ENCODE measurements at regions not wholly inside any gene's neighbourhood (a gene's known extent, or its start where the extent isn't known, plus 50 kb on each side); places are given as distances from the start of the nearest gene placed in this dataset.

DNA sequence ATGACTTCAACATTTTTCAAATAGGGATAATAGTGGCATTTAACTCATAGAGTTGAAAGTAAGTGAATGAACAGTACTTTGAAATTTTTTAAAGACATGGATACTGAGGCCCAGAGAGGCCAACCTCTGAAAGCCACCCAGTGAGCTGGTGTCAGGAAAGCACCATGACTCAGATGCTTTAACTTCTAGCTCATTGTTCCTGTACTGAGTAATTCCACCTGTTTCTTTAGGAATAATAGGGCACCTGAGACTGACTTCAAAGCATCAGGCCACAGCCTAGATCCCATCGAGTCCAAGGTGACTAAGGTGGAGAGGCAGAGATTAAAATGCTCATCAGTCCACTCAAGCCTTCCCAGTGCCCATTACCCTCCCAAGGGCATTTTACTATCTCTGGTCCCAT, 491.8 kb upstream of the TENM4 start:
- DNase-seq (no peak), ATAC-seq (no peak)
- intact Hi-C loops (cut with DNase I, micrococcal nuclease): no loop called here

DNA sequence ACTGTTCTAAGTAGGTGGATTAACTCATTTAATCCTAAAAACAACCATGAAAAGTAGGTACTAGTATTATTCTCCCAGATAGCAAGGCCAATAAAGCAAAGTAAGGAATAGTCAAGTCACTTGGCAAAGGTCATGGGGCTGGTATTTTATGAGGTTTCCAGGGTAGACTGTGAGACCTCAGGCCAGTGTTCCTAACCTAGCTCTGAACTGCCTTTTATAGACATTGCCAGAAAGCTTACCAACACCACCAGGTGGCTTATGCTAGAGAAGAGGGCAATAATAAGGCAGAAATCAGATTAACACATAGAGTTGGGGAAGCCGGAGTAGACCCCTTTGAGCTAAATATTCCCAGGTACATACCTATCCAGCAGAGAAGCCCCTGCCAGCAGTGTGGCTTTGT, 490.9 kb upstream of the TENM4 start:
- peak; percentile 59 for ATAC-seq
- DNase-seq: no peak
- intact Hi-C loops (cut with DNase I, micrococcal nuclease): no loop called here

- DNase-seq (no peak), ATAC-seq (no peak)
- intact Hi-C loops (cut with DNase I, micrococcal nuclease): no loop called here
Measured at GRCh38 chr11:79926707-79927106, 485.9 kb upstream of the TENM4 start.

GRCh38 chr11:79925570-79925969, 484.7 kb upstream of the TENM4 start:
- DNase-seq (no peak), ATAC-seq (no peak)
- intact Hi-C loops (cut with DNase I, micrococcal nuclease): no loop called here

DNA sequence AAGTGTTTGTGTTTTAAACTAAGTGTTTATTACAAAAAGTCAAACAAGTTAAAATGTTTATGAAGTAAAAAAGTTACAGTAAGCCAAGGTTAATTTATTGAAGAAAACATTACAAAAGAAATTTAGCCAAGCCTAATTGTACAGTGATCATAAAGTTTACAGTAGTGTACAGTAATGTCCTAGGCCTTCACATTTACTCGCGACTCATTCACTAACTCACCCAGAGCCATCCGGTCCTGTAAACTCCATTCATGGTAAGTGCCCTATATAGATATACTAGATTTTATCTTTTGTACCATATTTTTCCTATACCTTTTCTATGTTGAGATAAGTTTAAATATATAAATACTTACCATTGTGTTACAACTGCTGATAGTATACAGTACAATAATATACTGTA, 481.8 kb upstream of the TENM4 start:
- ATAC-seq (peak; percentile 54), DNase-seq (no peak)
- intact Hi-C loops (cut with DNase I, micrococcal nuclease): no loop called here

DNA sequence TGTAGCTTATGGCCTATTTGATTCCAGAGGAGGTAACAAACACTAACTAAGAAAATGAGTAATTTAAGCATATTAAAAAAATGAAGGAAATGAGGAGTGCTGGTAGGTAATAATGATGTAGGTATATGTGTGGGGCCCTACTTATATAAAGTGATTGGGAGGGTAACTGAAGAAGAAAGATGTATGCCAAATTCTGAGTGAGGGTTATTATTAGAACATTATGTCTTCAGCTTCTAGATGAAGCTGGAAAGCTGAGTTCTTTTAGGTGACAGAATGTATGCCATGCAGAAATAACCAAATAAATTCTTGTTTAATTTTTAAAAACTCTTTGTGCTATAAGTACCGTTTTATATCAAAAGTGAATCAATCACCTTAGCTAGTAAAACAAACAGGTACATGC, 479.6 kb upstream of the TENM4 start:
- no peak for ATAC-seq
- intact Hi-C loops (cut with DNase I, micrococcal nuclease): no loop called here
- DNase-seq: no peak

GRCh38 chr11:79919350-79919749, 478.5 kb upstream of the TENM4 start:
- ATAC-seq: peak; percentile 97

GRCh38 chr11:79918846-79919245, 478.0 kb upstream of the TENM4 start:
- peak; percentile 15 for ATAC-seq
- intact Hi-C loops (cut with DNase I, micrococcal nuclease): no loop called here
- no peak for DNase-seq

More at GRCh38 chr11:79919350-79919749, 478.5 kb upstream of the TENM4 start:
- no peak for DNase-seq
- intact Hi-C loops (cut with DNase I, micrococcal nuclease): no loop called here

- ATAC-seq: peak; percentile 89
- intact Hi-C loops (cut with DNase I, micrococcal nuclease): no loop called here
- peak in 1 of 2 donors; percentile 16 for DNase-seq
Measured at GRCh38 chr11:79906164-79906563, 465.3 kb upstream of the TENM4 start.

- no peak for DNase-seq
- intact Hi-C loops (cut with DNase I, micrococcal nuclease): no loop called here
- no peak for ATAC-seq
Measured at GRCh38 chr11:79902493-79902892, 461.7 kb upstream of the TENM4 start.

DNA sequence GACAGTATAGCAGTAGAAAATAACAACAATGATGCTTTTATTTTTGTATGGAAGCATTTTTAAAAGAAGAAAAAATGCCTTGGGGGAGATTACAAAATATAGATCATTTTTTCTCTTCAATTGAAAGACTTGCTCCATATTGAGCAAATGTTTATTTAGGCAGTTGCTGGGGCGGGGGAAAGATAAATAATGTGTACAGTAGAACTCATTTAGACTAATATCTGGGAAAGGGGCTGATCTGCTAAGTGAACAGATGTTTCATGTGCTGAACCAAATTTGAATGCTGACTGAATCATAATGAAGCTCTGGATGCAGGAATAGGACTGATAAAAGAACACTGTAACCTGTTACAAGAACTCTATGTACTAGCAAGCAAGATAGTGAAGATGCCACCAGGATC, 457.1 kb upstream of the TENM4 start:
- ATAC-seq (no peak), DNase-seq (no peak)

GRCh38 chr11:79896258-79896657, 455.4 kb upstream of the TENM4 start:
- no peak for DNase-seq
- ATAC-seq: no peak
- intact Hi-C loops (cut with DNase I, micrococcal nuclease): no loop called here

More for the DNA sequence above, 457.1 kb upstream of the TENM4 start:
- intact Hi-C loops (cut with DNase I, micrococcal nuclease): no loop called here

DNA sequence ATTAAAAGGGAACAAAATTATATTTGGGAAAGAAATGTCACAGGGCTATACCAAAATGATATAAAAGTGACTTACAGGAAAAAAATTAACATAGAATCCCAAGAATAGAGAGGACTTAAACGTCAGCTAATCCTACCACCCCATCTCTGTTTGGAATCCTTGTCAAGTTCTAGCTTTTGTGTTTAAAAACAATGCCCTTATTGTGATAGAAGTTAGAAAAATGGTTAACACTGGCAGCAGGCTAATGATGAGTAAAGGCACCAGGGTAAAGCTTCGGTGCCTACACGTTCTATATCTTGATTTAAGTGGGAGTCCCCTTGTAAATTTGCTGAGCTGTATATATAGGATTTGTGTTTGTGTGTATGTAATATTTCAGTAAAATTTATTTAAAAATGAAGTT, 453.3 kb upstream of the TENM4 start:
- ATAC-seq: no peak
- intact Hi-C loops (cut with DNase I, micrococcal nuclease): no loop called here
- no peak for DNase-seq

- intact Hi-C loops (cut with DNase I, micrococcal nuclease): no loop called here
- DNase-seq: no peak
- no peak for ATAC-seq
Measured at GRCh38 chr11:79890272-79890671, 449.4 kb upstream of the TENM4 start.

DNA sequence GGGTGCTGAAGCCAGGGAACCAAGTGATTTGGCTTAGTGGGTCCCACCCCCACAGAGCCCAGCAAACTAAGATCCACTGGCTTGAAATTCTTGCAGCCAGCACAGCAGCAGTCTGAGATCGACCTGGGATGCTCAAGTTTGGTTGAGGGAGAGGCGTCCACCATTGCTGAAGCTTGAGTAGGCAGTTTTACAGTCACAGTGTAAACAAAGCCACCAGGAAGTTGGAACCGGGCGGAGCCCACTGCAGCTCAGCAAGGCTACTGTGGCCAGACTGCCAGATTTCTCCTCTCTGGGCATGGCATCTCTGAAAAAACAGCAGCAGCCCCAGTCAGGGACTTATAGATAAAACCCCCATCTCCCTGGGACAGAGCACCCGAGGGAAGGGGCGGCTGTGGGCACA, 424.1 kb upstream of the TENM4 start:
- intact Hi-C loops (cut with DNase I, micrococcal nuclease): no loop called here
- DNase-seq: peak; percentile 46 to 73
- ATAC-seq: peak; percentile 85

DNA sequence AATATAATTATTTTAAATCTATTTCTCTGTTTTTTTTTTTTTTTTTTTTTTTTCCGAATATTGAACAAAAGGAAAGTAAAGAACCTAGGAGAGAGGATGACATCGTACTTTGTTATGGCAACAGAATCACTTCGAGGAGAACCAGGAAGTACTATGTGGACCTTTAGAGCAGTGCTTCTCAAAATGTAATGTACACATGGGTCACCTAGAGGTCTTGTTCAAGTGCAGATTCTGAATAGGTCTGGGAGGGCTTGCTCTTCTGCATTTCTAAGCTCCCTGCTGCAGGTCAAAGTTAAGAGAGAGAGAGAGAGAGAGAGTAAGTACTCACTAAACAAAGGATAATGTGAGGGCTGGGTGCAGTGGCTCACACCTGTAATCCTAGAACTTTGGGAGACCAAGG, 419.5 kb upstream of the TENM4 start:
- ATAC-seq: no peak
- intact Hi-C loops (cut with DNase I, micrococcal nuclease): no loop called here
- DNase-seq: no peak

GRCh38 chr11:79857377-79858214, 416.8 kb upstream of the TENM4 start:
- intact Hi-C loops (cut with DNase I, micrococcal nuclease): no loop called here
- ATAC-seq: no peak
- no peak for DNase-seq

DNA sequence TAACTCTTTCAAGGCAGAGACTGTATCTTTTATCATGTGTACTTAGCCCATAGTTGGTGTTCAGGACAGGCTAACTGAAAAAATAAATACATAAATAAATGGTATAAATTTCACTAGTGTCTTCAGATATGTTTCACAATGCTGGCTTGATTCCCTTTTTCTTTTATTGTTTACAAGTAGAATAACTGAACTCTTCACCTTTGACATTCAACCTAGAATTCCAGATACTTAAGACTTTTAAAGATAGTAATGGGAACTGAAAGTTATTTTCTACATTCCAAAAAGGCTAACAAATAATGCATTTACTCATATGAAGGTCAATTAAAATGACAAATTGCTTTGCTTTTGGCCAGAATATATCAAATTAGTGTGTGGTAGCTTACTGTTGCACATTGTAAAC, 411.3 kb upstream of the TENM4 start:
- intact Hi-C loops (cut with DNase I, micrococcal nuclease): no loop called here
- ATAC-seq: no peak
- no peak for DNase-seq

GRCh38 chr11:79845002-79845709, 404.3 kb upstream of the TENM4 start:
- intact Hi-C loops (cut with DNase I, micrococcal nuclease): no loop called here
- no peak for ATAC-seq
- DNase-seq: no peak

- DNase-seq (no peak), ATAC-seq (no peak)
- intact Hi-C loops (cut with DNase I, micrococcal nuclease): no loop called here
Measured at GRCh38 chr11:79834015-79834414, 393.2 kb upstream of the TENM4 start.
